NCI-H446 treated with DMSO at 0.1 percent for 48 hours (cell line): ENCODE measurements at regions not wholly inside any gene's neighbourhood (a gene's known extent, or its start where the extent isn't known, plus 50 kb on each side); places are given as distances from the start of the nearest gene placed in this dataset.

Experiments used
- DNase-seq: peaks from one replicate; lab custom pipeline; 2025; lab: John Stamatoyannopoulos, UW

DNA sequence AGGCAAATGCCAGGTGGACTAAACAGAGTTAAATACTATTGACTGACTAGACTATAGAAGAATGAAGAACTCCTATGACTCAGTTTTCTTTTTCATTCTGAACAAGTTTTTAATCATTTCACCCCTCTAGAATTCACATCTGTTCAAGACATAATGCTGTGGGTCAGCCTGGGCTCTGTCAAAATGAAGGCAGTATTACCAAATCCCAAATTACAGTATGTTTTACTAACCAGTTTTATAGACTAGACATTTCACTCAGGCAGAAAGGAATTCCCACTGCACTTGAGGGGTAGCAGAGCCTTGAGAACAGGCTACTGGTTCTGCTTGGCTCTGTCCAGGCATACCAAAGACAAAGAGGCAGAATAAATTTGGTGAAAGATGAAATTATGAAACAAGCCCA, 511.7 kb downstream of the EPHA4 start:
- DNase-seq, result no peak

DNA sequence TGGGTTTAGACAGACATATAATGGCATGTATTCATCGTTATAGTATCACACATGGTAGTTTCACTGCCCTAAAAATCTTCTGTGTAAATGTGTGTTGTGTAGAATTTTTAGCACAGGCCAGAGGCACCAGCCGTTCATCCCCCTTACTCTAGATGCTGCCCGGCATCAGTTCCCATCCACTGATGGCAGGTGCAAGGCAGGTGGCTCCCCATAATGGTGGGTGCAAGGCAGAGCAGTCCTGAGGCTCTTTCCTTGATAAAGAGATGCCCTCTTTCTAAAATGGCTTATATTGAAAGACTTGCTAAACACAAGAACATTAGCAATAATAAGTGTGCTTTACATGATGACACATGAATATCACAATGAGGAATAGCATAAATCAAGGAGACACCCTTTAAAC, 508.5 kb downstream of the EPHA4 start:
- DNase-seq, result no peak

- no peak for DNase-seq
Observed at GRCh38 chr2:221064058-221064854, 507.8 kb downstream of the EPHA4 start.

- DNase-seq, result no peak
Observed at GRCh38 chr2:221064880-221065279, 507.2 kb downstream of the EPHA4 start.

- no peak for DNase-seq
Observed at GRCh38 chr2:221068123-221068522, 504.0 kb downstream of the EPHA4 start.

- DNase-seq, result no peak
Observed at GRCh38 chr2:221070106-221070505, 502.0 kb downstream of the EPHA4 start.

DNA sequence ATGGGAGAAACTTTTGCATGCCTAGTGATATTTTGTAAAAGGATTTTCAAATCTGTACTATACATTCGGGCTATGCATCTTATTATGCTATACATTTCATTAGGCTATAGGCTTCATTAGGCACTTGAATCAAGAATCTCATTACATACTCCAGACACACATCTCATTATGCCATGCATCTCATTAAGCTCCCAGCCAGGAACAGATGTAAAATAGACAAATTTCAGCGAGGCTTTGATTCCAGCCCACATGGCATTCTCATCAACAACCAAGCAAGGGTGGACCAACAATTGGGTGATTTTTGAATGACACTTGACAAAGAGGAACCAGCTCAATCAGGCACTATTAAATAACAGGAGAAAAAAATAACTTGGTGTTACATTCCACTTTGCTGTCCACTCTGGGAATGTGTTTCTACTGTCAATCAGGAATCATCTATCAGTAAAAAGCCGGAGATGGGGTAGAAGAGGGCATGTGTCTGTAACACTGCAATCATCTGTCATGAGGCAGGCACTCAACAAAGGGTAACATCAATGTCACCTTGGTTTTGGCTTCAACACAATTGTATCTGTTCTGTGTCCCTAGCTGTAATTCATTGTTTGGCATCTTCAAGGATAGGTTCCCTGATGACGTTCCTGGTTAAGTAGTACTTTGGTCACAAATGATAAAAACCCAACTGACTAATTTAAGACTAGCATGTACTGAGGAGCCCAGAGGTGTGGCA, 498.6 kb downstream of the EPHA4 start:
- no peak for DNase-seq

- no peak for DNase-seq
Observed at GRCh38 chr2:221074238-221074637, 497.9 kb downstream of the EPHA4 start.

DNA sequence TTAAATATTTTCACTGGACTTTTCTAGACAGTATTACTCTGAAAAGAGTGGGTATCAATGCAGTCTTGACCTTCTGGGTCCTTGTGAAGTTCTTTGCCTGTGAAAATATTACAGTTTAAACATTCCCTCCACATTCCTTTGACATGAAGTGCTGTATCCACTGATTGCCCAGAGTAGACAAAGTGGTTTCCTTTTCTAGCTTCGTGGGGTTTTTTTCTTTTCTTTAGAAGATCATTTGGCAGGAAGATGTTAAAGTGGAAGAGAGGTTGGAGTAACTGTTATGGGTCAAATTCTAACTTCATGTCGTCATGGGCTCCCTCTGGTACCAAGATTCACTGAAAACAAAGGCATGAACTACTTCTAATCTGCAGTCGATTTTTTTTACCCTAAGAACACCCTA, 496.9 kb downstream of the EPHA4 start:
- no peak for DNase-seq

DNA sequence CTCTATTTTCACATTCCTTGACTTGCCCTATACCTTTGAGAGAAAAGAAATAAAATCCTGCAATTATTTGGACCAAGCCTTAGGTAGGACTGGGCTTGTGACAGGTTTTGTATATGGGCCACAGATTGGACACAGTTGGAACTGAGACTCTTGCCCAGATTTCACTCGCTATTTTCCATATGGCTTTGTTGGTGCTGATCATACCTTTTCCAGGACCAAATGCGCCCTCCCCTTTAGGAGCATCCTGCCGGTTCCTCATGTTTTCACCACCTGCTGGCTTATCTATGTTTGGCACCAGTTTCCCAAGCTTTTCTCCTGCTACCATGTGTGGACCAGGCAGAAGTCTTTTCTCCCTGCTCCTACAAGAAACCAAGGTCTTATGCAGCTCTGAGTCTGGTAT, 494.9 kb downstream of the EPHA4 start:
- no peak for DNase-seq

DNA sequence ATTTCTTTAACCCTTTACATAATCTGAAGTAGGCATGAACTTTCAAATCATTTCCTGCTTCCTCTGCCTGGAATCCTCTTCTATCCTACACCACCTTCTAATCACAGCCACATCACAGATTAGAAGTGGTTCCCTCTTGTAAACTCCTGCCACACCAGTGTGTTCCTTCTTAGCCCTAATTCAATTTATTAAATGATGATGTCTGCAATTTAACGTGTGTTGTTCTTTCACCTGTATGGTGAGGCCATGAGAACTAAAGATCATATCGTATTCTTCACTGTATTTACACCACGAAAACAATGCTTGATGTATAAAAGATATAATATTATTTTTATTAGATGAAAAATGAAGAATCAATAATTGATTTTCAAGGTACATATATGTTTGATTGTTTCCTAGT, 494.3 kb downstream of the EPHA4 start:
- DNase-seq, result no peak

DNA sequence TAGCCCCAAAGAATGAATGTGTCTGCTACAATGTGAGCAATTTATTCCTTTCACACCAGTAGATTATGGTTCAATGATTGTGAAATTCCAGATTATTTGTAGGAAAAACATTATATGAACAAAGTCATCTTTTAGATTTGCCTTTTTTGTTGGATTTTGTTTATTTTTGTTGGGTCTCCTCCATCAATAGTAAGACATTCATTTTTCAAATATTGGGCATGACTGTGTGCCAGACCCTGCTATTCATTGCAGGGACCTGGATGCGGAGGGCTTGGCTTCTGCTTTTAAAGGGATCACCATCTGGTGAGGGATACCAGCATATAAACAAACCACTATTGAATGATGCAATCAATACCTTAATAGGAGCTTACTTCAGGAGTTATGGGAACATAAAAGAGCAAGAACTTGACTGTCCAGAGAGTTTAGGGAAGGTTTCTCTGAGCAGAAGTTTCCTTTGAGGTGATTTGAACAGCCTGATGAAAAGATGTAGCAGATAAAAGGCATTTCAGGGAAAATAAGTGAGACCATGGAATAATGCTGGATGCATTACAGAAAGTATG, 486.7 kb downstream of the EPHA4 start:
- peak; percentile 81 for DNase-seq

DNA sequence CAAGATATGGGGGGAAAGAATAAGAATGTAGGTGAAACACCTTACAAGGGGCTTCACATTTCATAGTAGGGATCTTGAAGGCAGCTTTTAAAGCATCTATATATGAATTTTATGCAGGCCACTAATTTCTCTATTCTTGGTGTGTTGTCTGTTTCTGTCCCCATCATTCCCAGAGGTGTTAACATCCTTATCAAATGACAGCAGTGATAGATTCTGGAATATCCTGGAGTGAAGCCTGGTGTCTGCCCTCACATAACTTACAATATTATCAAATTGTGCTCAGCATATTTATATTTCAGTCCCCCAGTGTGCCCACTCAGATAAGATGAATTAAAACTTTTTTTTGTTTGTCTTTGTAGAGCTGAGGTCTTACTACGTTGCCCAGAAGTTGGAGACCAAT, 486.2 kb downstream of the EPHA4 start:
- DNase-seq, result no peak

DNA sequence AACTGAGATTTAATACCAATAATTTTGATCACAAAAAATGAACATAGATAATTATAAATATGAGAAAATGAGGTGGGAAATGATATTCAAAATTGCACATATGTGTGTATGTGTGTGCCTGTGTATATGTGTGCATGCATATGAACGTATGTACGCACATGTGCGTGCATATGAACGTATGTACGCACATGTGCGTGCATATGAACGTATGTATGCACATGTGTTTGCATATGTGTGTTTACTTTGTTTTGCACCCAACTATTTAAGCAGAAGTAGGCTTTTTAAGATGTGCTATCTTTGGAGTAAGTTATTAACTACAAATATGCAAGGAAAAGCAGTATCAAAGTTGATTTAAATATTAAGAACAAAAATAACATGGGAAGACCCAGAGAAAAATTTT, 484.3 kb downstream of the EPHA4 start:
- DNase-seq, result no peak

DNA sequence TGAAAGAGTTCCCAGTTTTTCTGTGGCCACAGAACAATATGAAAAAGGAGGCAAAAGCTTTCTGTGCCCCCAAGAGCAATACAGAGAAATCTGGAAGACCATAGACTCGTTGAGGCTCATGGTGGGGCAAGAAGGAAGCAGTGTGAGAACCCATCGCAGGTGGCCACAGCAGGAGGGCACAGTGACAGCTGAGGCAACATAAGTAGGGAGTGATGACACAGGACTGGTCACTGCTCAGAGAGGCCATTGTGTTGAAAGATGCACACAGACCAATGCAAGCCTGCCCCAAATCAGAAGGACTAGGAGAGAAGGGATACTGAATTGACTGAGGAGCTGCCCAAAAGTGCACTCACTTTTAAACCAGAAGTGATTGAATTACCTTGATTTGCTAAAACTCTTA, 483.6 kb downstream of the EPHA4 start:
- no peak for DNase-seq

DNA sequence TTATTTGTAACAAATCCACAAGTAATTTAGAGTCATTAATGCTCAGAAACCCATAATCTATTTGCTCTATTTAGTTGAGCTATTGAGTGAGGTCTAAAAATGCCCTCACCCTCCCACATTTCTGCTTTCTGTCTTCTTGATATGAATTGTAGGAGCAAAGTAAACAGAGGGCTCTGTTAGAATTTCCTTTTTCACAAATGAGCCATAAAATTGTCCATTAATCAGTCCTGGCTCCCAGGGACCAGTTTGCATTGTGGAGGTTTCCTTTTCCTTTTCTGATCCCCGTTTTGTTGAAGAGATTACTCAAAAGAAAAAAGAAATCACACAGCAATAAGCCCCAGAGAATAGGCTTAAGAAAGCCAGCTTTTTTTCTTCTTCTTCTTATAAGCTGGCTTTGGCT, 476.7 kb downstream of the EPHA4 start:
- no peak for DNase-seq

- DNase-seq, result no peak
Observed at GRCh38 chr2:221096706-221097567, 475.2 kb downstream of the EPHA4 start.

DNA sequence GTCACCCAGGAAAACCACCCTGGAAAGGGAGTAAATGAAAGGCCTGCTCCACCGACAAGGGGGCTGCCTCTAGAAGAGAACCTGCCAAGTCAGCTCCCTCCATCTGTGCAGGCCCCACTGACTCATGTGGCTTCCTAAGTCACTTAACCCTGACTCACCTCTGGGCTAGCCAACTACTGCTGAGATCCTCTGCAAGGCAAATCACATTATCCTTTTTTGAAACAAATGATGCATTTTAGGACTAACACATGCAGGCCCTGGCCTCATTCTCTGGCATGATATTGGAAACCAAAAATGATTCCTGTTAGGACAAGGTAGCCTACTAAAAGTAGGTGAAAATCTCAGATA, 474.6 kb downstream of the EPHA4 start:
- DNase-seq, result peak; percentile 85

GRCh38 chr2:221097949-221098348, 474.2 kb downstream of the EPHA4 start:
- DNase-seq, result no peak

GRCh38 chr2:221100467-221101089, 471.5 kb downstream of the EPHA4 start:
- DNase-seq, result no peak

DNA sequence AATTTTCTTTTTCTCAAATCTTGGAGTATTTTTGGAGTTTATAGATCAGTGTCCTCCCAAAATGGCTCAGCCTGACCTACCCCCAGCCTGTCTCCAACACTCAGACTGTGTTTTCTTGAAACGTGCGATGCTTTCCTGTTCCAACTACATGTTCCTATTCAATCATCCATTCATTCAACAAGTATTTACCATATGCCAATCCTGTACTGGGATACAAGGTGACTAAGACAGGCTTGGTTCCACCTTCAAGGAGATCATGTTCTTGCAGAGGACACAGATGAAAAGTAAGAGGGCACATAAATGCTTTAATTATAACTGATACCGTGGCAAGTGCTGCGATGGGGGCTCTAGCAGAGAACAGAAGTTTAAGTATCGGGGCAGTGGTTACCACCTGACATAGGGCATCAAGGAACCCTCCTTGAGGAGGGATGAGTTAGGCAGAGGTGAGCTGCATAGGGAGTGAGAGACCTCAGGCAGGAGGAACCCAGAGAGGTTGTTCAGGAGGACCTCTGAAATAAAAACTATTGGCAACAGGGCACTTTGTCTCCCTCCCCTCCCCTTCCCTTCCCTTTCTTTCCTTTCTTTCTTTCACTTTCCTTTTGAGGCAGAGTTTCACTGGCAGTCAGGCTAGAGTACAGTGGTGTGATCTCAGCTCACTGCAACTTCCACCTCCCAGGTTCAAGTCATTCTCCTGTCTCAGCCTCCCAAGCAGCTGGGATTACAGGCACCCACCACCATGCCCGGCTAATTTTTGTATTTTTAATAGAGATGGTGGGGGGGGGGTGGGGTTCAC, 469.0 kb downstream of the EPHA4 start:
- no peak for DNase-seq
